ENCODE measurements at regions not wholly inside any gene's neighbourhood (a gene's known extent, or its start where the extent isn't known, plus 50 kb on each side); places are given as distances from the start of the nearest gene placed in this dataset.

GRCh38 chr7:34219153-34219718, 313.9 kb downstream of the BMPER start:
- TF ChIP-seq, protein P1, sequence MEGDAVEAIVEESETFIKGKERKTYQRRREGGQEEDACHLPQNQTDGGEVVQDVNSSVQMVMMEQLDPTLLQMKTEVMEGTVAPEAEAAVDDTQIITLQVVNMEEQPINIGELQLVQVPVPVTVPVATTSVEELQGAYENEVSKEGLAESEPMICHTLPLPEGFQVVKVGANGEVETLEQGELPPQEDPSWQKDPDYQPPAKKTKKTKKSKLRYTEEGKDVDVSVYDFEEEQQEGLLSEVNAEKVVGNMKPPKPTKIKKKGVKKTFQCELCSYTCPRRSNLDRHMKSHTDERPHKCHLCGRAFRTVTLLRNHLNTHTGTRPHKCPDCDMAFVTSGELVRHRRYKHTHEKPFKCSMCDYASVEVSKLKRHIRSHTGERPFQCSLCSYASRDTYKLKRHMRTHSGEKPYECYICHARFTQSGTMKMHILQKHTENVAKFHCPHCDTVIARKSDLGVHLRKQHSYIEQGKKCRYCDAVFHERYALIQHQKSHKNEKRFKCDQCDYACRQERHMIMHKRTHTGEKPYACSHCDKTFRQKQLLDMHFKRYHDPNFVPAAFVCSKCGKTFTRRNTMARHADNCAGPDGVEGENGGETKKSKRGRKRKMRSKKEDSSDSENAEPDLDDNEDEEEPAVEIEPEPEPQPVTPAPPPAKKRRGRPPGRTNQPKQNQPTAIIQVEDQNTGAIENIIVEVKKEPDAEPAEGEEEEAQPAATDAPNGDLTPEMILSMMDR (IDR thresholded peaks at IDR 0.05; ENCODE audit: borderline replicate concordance, extremely low read depth, low read length, poor library complexity, severe bottlenecking), result no peak
- TF ChIP-seq EZH2 (IDR thresholded peaks at IDR 0.05; ENCODE audit: borderline replicate concordance, low read depth, low read length, severe bottlenecking), result no peak

Measured in DND-41 (cell line).